Stromal cell of bone marrow (primary cell): ENCODE measurements at regions not wholly inside any gene's neighbourhood (a gene's known extent, or its start where the extent isn't known, plus 50 kb on each side); places are given as distances from the start of the nearest gene placed in this dataset.
"Not testable (repeated sequence)": the region's sequence is repeated elsewhere in the genome, so short reads cannot be mapped to it uniquely, and the experiment has no call there.

Experiments used
- DNase-seq: peaks from one replicate; pipeline ENCODE4 v3.0.0-alpha.2; 2012; ENCODE audit warnings: low read depth

GRCh38 chr1:194816859-194817258 lies 1630.4 kb upstream of the B3GALT2 start:
- no peak for DNase-seq

- no peak for DNase-seq
Measured at GRCh38 chr1:194813096-194813495, 1626.7 kb upstream of the B3GALT2 start.

DNA sequence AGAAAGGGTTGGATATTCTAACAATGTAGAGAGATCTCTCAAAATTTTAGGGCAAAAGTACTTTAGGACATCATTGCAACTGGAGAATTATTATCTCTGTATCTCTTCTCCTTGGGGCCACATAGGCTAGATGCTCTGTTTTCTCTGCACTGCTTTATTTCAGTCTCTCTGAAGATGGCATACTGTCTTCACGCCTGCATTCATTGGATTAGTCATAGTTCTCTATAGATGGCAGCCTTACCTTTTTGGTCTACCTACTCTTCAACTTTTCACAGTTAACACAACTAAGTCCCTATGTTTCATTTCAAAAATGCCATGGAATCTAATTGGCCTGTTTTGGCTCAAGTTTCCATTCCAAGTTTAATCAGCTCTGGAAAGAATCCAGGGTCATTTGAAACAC lies 1623.3 kb upstream of the B3GALT2 start:
- no peak for DNase-seq

GRCh38 chr1:194809215-194809614 lies 1622.8 kb upstream of the B3GALT2 start:
- no peak for DNase-seq

GRCh38 chr1:194807530-194808220 lies 1621.3 kb upstream of the B3GALT2 start:
- DNase-seq, result no peak

- no peak for DNase-seq
Measured at GRCh38 chr1:194802572-194802971, 1616.2 kb upstream of the B3GALT2 start.

- no peak for DNase-seq
Measured at GRCh38 chr1:194795917-194796593, 1609.6 kb upstream of the B3GALT2 start.

- DNase-seq, result no peak
Measured at GRCh38 chr1:194787001-194787400, 1600.6 kb upstream of the B3GALT2 start.

- no peak for DNase-seq
Measured at GRCh38 chr1:194786027-194786426, 1599.6 kb upstream of the B3GALT2 start.

- no peak for DNase-seq
Measured at GRCh38 chr1:194776657-194777056, 1590.2 kb upstream of the B3GALT2 start.

DNA sequence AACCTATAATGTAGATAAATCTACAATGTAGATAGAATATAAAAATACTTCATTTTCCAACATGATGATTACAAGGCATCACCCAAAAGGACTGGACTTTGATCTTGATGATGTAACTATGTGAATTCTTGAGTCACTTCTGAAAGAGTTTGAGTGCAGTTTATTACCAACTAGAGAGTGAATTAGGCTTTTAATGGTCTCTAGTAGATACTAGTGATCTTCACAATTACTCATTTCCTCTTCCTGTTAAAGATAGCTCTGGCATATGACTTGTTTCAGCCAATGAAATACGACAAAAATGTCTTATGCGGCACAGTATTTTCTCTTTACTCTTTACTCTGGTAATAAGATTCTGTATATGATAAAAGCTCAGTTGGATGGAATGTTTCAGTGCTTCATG lies 1588.1 kb upstream of the B3GALT2 start:
- no peak for DNase-seq

DNA sequence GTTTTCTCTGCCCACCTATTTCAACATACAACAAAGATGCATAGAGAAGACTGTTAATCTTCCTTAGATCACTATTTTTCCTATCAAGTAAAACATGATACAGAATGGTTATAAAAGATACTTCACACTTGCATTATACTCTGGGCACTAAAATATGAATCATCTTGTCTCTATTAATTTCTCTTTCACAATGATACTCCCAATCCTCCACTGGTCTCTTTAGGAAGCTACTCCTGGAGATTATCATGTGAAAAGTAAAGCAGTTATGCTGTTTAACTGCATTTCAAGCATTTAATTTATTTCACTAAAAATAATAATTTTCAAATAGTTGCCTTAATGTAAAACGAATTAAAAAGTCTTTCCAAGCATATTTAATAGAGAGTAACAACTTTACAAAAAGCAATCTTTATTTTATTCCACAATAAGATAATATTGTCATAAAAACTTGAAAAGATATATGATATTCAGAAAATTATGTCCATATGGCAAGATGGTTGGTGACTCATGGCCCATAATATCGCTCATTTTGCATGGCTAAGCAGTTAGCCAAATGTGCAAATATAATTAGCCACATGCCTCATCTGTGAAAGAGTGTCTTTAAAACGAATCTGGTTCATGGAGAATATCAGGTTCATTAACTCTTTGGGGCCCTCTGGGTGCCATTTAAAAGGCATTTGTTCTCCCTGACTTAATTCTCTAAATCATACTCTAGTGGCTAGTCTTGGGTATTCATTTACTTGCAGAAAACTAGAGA lies 1569.0 kb upstream of the B3GALT2 start:
- DNase-seq, result no peak

- not testable (repeated sequence) for DNase-seq
Measured at GRCh38 chr1:194738843-194739242, 1552.4 kb upstream of the B3GALT2 start.

GRCh38 chr1:194734970-194735369 lies 1548.6 kb upstream of the B3GALT2 start:
- DNase-seq, result no peak

DNA sequence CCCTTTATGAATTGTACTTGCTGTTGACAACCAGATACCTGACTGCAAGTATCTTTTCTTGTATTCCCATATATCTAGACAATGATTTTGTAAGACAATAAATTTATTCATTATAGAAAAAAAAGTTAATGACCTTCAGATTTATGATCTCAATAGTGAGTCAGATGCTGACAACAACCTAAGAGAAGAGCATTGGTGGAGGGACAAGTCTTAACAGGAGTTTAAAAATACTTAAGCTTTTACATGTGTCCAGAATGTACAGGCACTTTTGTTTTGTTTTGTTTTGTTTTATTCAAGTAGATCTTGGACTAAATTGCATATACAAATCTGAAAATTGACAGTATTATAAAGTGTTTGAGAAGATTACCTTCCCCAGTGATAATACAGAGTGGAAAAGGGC lies 1544.6 kb upstream of the B3GALT2 start:
- DNase-seq, result no peak

DNA sequence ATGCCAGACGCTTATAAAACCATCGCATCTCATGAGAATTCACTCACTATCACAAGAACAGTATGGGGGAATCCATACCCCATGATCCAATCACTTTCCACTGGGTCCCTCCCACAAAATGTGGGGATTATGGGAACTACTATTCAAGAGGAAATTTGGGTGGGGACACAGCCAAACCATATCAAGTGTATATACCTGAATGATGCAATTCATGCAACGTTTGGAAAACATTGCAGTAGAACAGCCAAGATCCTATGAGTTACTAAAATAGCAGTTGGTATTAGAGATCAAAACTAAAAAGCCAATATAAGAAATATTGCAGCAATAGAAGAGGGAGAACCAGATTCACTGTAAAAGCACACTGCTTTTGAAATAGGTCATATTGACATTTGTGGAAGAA lies 1543.9 kb upstream of the B3GALT2 start:
- DNase-seq, result no peak

- DNase-seq, result no peak
Measured at GRCh38 chr1:194723067-194723466, 1536.7 kb upstream of the B3GALT2 start.

DNA sequence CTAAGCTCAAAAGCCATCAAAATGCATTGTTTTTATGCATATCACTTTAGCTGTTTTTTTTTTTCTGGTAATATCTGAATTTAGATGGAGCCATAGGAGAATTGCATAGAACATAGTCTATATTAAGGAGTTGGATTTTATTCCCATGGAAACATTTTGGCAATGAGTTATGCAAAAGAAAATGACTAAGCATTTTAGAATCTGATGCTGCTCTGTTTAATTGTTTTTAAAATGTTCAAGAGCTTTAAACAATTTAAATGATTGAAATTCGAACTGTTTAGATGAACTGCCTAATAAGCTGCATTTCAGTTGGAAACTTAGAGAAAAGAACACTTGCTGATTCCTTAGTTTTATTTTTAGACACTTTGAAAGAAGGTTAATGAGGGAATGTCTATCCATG lies 1531.5 kb upstream of the B3GALT2 start:
- DNase-seq, result no peak

GRCh38 chr1:194717334-194717733 lies 1530.9 kb upstream of the B3GALT2 start:
- DNase-seq, result no peak

DNA sequence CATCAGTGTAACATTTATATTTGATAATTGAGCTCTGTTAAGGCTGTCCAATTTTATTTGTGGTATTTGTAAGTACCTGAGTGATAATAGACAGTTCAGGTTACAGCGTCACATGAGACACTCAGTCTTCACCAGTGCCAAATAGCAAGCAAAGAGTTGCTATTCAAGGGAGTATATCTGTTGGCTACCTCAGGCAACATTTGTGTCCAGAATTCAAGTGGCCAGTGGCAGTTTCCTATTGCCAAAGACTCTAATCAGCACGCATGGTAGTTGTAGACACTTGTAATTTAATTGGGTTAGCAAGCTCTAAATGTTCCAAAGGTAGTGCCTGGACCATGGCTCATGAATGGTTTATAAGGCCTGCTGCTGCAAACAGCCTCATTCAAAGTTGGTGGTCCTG lies 1524.3 kb upstream of the B3GALT2 start:
- DNase-seq, result no peak

GRCh38 chr1:194709439-194709838 lies 1523.0 kb upstream of the B3GALT2 start:
- DNase-seq, result no peak

GRCh38 chr1:194707074-194707473 lies 1520.7 kb upstream of the B3GALT2 start:
- DNase-seq, result no peak
